ENCODE measurements at regions not wholly inside any gene's neighbourhood (a gene's known extent, or its start where the extent isn't known, plus 50 kb on each side); places are given as distances from the start of the nearest gene placed in this dataset.

- no peak for DNase-seq
These were observed 150.0 kb upstream of the CST7 start for GRCh38 chr20:24798930-24799705.

- no peak for DNase-seq
These were observed 149.0 kb upstream of the CST7 start for GRCh38 chr20:24799971-24800580.

GRCh38 chr20:24802286-24802820, 146.7 kb upstream of the CST7 start:
- no peak for DNase-seq

- no peak for DNase-seq
These were observed 144.4 kb upstream of the CST7 start for GRCh38 chr20:24804481-24805206.

GRCh38 chr20:24805456-24806238, 143.4 kb upstream of the CST7 start:
- DNase-seq, result no peak

- no peak for DNase-seq
These were observed 142.1 kb upstream of the CST7 start for GRCh38 chr20:24806705-24807676.

GRCh38 chr20:24808616-24809015, 140.5 kb upstream of the CST7 start:
- no peak for DNase-seq

- no peak for DNase-seq
These were observed 139.5 kb upstream of the CST7 start for GRCh38 chr20:24809606-24810005.

GRCh38 chr20:24810676-24811407, 138.2 kb upstream of the CST7 start:
- DNase-seq, result no peak

- no peak for DNase-seq
These were observed 136.7 kb upstream of the CST7 start for GRCh38 chr20:24812373-24812772.

GRCh38 chr20:24813080-24813479, 136.0 kb upstream of the CST7 start:
- DNase-seq, result no peak

- DNase-seq, result no peak
These were observed 135.6 kb upstream of the CST7 start for GRCh38 chr20:24813496-24813895.

- no peak for DNase-seq
These were observed 135.1 kb upstream of the CST7 start for GRCh38 chr20:24813936-24814335.

GRCh38 chr20:24814556-24815195, 134.4 kb upstream of the CST7 start:
- DNase-seq, result no peak

- no peak for DNase-seq
These were observed 133.8 kb upstream of the CST7 start for GRCh38 chr20:24815196-24815815.

GRCh38 chr20:24815931-24816330, 133.1 kb upstream of the CST7 start:
- DNase-seq, result no peak

GRCh38 chr20:24816431-24816830, 132.6 kb upstream of the CST7 start:
- DNase-seq, result no peak

GRCh38 chr20:24816907-24817306, 132.2 kb upstream of the CST7 start:
- no peak for DNase-seq

- DNase-seq, result no peak
These were observed 131.7 kb upstream of the CST7 start for GRCh38 chr20:24817351-24817750.

GRCh38 chr20:24818056-24818455, 131.0 kb upstream of the CST7 start:
- DNase-seq, result no peak

All from NCI-H510A (cell line).